ENCODE measurements at regions not wholly inside any gene's neighbourhood (a gene's known extent, or its start where the extent isn't known, plus 50 kb on each side); places are given as distances from the start of the nearest gene placed in this dataset.

DNA sequence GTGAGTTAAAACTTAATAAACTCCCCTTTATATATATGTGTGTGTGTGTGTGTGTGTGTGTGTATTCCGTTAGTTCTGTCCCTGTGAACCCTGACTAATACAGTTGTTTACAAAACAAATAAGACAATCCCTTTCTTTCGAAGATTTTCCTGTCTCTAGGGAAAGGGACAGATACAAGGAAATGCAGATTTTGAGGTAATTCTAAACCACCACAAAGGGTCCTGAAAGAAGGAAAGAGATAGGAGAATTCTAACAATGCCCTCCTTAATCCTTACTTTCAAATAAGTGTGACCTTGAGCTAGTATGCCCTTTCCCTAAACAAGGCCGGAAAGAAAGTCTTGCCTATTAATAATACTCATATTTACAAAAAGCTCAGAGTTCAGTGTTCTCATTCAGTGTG, 164.8 kb upstream of the COL11A1 start:
- H3K27me3 Mint-ChIP-seq (ENCODE audit: insufficient read depth, low read depth, poor library complexity), result no peaks in the 10 kb centered on the region

More for the DNA sequence above, 164.8 kb upstream of the COL11A1 start:
- ATAC-seq, result peak; percentile 70
- H3K27ac ChIP-seq (ENCODE audit: low read depth), result no peak overlapping the region
- peak; percentile 60 for DNase-seq (ENCODE audit: low spot score)
- H3K36me3 Mint-ChIP-seq (ENCODE audit: low read depth), result no peaks in the 10 kb centered on the region
- H3K9me2 ChIP-seq (ENCODE audit: insufficient read depth), result peaks cover 5% of the 10 kb centered on the region; the same call in 1 of the 2 replicates
- H3F3A ChIP-seq (replicated peaks; ENCODE audit: low read depth), result no peaks in the 10 kb centered on the region
- no peaks in the 10 kb centered on the region; the same call in 2 of the 3 replicates for H3K9me3 Mint-ChIP-seq
- no peak overlapping the region for H3K4me3 ChIP-seq
- no peaks in the 10 kb centered on the region for H3K27me3 ChIP-seq (ENCODE audit: insufficient read depth)
- no peak overlapping the region for H3K27ac Mint-ChIP-seq
- H3K79me2 ChIP-seq (replicated peaks; ENCODE audit: insufficient read depth), result no peaks in the 10 kb centered on the region
- no peak overlapping the region for H3K4me2 ChIP-seq
- 0 out of 2 replicates have a peak, but pooled peaks cover 2% of the 10 kb centered on the region for H3K4me1 ChIP-seq (ENCODE audit: insufficient read depth)
- no peak overlapping the region for H2AFZ ChIP-seq
- TF ChIP-seq EZH2phosphoT487 (IDR thresholded peaks at IDR 0.05; ENCODE audit: unreplicated experiment), result no peak
- TF ChIP-seq, protein P1, sequence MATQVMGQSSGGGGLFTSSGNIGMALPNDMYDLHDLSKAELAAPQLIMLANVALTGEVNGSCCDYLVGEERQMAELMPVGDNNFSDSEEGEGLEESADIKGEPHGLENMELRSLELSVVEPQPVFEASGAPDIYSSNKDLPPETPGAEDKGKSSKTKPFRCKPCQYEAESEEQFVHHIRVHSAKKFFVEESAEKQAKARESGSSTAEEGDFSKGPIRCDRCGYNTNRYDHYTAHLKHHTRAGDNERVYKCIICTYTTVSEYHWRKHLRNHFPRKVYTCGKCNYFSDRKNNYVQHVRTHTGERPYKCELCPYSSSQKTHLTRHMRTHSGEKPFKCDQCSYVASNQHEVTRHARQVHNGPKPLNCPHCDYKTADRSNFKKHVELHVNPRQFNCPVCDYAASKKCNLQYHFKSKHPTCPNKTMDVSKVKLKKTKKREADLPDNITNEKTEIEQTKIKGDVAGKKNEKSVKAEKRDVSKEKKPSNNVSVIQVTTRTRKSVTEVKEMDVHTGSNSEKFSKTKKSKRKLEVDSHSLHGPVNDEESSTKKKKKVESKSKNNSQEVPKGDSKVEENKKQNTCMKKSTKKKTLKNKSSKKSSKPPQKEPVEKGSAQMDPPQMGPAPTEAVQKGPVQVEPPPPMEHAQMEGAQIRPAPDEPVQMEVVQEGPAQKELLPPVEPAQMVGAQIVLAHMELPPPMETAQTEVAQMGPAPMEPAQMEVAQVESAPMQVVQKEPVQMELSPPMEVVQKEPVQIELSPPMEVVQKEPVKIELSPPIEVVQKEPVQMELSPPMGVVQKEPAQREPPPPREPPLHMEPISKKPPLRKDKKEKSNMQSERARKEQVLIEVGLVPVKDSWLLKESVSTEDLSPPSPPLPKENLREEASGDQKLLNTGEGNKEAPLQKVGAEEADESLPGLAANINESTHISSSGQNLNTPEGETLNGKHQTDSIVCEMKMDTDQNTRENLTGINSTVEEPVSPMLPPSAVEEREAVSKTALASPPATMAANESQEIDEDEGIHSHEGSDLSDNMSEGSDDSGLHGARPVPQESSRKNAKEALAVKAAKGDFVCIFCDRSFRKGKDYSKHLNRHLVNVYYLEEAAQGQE (IDR thresholded peaks at IDR 0.05; ENCODE audit: unreplicated experiment), result no peak
- no peak for TF ChIP-seq JUNB (IDR thresholded peaks at IDR 0.05; ENCODE audit: unreplicated experiment)
- no peak for TF ChIP-seq NANOG (IDR thresholded peaks at IDR 0.05; ENCODE audit: borderline replicate concordance)
- TF ChIP-seq, protein P2, sequence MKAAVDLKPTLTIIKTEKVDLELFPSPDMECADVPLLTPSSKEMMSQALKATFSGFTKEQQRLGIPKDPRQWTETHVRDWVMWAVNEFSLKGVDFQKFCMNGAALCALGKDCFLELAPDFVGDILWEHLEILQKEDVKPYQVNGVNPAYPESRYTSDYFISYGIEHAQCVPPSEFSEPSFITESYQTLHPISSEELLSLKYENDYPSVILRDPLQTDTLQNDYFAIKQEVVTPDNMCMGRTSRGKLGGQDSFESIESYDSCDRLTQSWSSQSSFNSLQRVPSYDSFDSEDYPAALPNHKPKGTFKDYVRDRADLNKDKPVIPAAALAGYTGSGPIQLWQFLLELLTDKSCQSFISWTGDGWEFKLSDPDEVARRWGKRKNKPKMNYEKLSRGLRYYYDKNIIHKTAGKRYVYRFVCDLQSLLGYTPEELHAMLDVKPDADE (IDR thresholded peaks at IDR 0.05), result no peak
- TF ChIP-seq CREB1 (CRISPR knock-in tag; IDR thresholded peaks at IDR 0.05; ENCODE audit: low read depth), result no peak
- TF ChIP-seq, protein P3, sequence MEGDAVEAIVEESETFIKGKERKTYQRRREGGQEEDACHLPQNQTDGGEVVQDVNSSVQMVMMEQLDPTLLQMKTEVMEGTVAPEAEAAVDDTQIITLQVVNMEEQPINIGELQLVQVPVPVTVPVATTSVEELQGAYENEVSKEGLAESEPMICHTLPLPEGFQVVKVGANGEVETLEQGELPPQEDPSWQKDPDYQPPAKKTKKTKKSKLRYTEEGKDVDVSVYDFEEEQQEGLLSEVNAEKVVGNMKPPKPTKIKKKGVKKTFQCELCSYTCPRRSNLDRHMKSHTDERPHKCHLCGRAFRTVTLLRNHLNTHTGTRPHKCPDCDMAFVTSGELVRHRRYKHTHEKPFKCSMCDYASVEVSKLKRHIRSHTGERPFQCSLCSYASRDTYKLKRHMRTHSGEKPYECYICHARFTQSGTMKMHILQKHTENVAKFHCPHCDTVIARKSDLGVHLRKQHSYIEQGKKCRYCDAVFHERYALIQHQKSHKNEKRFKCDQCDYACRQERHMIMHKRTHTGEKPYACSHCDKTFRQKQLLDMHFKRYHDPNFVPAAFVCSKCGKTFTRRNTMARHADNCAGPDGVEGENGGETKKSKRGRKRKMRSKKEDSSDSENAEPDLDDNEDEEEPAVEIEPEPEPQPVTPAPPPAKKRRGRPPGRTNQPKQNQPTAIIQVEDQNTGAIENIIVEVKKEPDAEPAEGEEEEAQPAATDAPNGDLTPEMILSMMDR (conservative IDR thresholded peaks at IDR 0.05; ENCODE audit: low read depth in 2 of 2), result no peak
- no peak for TF ChIP-seq POLR2AphosphoS5 (IDR thresholded peaks at IDR 0.05; ENCODE audit: low read depth)
- TF ChIP-seq EZH2 (IDR thresholded peaks at IDR 0.05; ENCODE audit: low read depth, unreplicated experiment), result no peak
- no peak for TF ChIP-seq ZNF331 (CRISPR knock-in tag; IDR thresholded peaks at IDR 0.05; ENCODE audit: low read depth)
- TF ChIP-seq, protein P4, sequence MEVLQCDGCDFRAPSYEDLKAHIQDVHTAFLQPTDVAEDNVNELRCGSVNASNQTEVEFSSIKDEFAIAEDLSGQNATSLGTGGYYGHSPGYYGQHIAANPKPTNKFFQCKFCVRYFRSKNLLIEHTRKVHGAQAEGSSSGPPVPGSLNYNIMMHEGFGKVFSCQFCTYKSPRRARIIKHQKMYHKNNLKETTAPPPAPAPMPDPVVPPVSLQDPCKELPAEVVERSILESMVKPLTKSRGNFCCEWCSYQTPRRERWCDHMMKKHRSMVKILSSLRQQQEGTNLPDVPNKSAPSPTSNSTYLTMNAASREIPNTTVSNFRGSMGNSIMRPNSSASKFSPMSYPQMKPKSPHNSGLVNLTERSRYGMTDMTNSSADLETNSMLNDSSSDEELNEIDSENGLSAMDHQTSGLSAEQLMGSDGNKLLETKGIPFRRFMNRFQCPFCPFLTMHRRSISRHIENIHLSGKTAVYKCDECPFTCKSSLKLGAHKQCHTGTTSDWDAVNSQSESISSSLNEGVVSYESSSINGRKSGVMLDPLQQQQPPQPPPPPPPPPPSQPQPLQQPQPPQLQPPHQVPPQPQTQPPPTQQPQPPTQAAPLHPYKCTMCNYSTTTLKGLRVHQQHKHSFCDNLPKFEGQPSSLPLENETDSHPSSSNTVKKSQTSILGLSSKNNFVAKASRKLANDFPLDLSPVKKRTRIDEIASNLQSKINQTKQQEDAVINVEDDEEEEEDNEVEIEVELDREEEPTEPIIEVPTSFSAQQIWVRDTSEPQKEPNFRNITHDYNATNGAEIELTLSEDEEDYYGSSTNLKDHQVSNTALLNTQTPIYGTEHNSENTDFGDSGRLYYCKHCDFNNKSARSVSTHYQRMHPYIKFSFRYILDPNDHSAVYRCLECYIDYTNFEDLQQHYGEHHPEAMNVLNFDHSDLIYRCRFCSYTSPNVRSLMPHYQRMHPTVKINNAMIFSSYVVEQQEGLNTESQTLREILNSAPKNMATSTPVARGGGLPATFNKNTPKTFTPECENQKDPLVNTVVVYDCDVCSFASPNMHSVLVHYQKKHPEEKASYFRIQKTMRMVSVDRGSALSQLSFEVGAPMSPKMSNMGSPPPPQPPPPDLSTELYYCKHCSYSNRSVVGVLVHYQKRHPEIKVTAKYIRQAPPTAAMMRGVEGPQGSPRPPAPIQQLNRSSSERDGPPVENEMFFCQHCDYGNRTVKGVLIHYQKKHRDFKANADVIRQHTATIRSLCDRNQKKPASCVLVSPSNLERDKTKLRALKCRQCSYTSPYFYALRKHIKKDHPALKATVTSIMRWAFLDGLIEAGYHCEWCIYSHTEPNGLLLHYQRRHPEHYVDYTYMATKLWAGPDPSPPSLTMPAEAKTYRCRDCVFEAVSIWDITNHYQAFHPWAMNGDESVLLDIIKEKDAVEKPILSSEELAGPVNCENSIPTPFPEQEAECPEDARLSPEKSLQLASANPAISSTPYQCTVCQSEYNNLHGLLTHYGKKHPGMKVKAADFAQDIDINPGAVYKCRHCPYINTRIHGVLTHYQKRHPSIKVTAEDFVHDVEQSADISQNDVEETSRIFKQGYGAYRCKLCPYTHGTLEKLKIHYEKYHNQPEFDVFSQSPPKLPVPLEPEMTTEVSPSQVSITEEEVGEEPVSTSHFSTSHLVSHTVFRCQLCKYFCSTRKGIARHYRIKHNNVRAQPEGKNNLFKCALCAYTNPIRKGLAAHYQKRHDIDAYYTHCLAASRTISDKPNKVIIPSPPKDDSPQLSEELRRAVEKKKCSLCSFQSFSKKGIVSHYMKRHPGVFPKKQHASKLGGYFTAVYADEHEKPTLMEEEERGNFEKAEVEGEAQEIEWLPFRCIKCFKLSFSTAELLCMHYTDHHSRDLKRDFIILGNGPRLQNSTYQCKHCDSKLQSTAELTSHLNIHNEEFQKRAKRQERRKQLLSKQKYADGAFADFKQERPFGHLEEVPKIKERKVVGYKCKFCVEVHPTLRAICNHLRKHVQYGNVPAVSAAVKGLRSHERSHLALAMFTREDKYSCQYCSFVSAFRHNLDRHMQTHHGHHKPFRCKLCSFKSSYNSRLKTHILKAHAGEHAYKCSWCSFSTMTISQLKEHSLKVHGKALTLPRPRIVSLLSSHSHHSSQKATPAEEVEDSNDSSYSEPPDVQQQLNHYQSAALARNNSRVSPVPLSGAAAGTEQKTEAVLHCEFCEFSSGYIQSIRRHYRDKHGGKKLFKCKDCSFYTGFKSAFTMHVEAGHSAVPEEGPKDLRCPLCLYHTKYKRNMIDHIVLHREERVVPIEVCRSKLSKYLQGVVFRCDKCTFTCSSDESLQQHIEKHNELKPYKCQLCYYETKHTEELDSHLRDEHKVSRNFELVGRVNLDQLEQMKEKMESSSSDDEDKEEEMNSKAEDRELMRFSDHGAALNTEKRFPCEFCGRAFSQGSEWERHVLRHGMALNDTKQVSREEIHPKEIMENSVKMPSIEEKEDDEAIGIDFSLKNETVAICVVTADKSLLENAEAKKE (CRISPR knock-in tag; IDR thresholded peaks at IDR 0.05), result no peak
- TF ChIP-seq ZNF114 (CRISPR knock-in tag; IDR thresholded peaks at IDR 0.05), result no peak
- no peak for TF ChIP-seq STAT1 (IDR thresholded peaks at IDR 0.05; ENCODE audit: unreplicated experiment)
- H4K20me1 ChIP-seq (replicated peaks; ENCODE audit: insufficient read depth), result no peaks in the 10 kb centered on the region
- no peak overlapping the region for H3K4me3 Mint-ChIP-seq
- H3K4me1 Mint-ChIP-seq, result peaks cover 11% of the 10 kb centered on the region; the same call in 2 of the 3 replicates
- no peaks in the 10 kb centered on the region for H3K36me3 ChIP-seq (ENCODE audit: insufficient read depth)
